ENCODE measurements at regions not wholly inside any gene's neighbourhood (a gene's known extent, or its start where the extent isn't known, plus 50 kb on each side); places are given as distances from the start of the nearest gene placed in this dataset.

DNA sequence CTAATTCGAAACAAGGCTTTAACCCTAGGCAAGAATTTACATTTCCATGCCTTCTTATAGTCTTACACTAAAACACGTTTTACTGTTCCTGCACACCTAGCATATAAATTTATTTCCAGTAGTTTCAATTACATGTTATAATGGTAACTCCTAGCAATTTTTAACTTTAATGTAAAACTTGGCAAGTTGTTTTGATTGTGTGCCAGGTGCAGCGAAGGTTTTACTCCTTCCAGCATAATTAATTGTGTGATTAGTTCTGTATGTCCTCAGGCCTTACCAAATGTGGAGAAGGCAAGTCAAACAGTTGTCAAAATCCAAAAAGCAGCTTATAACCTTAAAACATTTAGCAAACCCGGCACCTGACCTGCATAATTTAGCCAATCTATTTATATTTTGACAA, 114.8 kb downstream of the KCNK1 start:
- TF ChIP-seq POLR2A (IDR thresholded peaks at IDR 0.05) (no peak), POLR2AphosphoS5 (IDR thresholded peaks at IDR 0.05) (no peak)
- TF ChIP-seq, protein P1, sequence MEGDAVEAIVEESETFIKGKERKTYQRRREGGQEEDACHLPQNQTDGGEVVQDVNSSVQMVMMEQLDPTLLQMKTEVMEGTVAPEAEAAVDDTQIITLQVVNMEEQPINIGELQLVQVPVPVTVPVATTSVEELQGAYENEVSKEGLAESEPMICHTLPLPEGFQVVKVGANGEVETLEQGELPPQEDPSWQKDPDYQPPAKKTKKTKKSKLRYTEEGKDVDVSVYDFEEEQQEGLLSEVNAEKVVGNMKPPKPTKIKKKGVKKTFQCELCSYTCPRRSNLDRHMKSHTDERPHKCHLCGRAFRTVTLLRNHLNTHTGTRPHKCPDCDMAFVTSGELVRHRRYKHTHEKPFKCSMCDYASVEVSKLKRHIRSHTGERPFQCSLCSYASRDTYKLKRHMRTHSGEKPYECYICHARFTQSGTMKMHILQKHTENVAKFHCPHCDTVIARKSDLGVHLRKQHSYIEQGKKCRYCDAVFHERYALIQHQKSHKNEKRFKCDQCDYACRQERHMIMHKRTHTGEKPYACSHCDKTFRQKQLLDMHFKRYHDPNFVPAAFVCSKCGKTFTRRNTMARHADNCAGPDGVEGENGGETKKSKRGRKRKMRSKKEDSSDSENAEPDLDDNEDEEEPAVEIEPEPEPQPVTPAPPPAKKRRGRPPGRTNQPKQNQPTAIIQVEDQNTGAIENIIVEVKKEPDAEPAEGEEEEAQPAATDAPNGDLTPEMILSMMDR (IDR thresholded peaks at IDR 0.05 in 8 of 11, conservative IDR thresholded peaks at IDR 0.05 in 3 of 11), result no peak

Data from spleen (tissue), 7 donors.